IPS-15b (cell line): ENCODE measurements at regions not wholly inside any gene's neighbourhood (a gene's known extent, or its start where the extent isn't known, plus 50 kb on each side); places are given as distances from the start of the nearest gene placed in this dataset.

Experiments
- H3K27me3 ChIP-seq: one replicate; pipeline ENCODE4 v1.6.1; 2013; ENCODE audit warnings: low read length; ENCODE audit not compliant: control insufficient read depth, insufficient read depth
- H3K36me3 ChIP-seq: one replicate; pipeline ENCODE4 v1.6.1; 2013; ENCODE audit warnings: low read length; ENCODE audit not compliant: control insufficient read depth, insufficient read depth
- H3K4me1 ChIP-seq: one replicate; pipeline ENCODE4 v1.6.1; 2013; ENCODE audit warnings: mild to moderate bottlenecking, low read length; ENCODE audit not compliant: control insufficient read depth, insufficient read depth
- H3K4me3 ChIP-seq: one replicate; pipeline ENCODE4 v1.5.1; 2013; ENCODE audit warnings: low read depth, low read length
- H3K9ac ChIP-seq: one replicate; pipeline ENCODE4 v1.6.1; 2013; ENCODE audit warnings: low read depth, mild to moderate bottlenecking, low read length
- H3K9me3 ChIP-seq: one replicate; pipeline ENCODE4 v1.6.1; 2013; ENCODE audit warnings: mild to moderate bottlenecking, low read length; ENCODE audit not compliant: control insufficient read depth, insufficient read depth

DNA sequence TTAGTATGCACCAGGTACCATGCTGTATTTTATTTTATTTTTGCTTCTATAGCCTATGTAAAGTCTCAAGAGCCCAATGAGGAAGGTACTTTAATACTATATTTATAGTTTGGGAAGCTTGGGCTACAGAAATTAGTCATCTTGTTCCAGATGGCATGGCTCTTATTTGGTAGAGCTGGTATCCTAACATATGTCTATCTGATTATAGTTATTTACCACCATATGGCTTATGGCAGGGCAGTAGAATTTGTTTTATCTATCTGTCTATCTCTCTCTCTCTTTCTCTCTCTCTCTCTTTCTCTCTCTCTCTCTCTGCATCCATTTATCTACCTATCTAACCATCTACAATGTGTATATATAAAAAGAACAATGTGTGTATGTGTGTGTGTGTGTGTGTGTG, 1293.7 kb upstream of the SLC39A10 start:
- Histone ChIP-seq H3K4me3 (no peak overlapping the region), H3K9me3 (no peaks in the 10 kb centered on the region), H3K27me3 (no peaks in the 10 kb centered on the region), H3K36me3 (no peaks in the 10 kb centered on the region), H3K9ac (no peak overlapping the region), H3K4me1 (no peaks in the 10 kb centered on the region)

DNA sequence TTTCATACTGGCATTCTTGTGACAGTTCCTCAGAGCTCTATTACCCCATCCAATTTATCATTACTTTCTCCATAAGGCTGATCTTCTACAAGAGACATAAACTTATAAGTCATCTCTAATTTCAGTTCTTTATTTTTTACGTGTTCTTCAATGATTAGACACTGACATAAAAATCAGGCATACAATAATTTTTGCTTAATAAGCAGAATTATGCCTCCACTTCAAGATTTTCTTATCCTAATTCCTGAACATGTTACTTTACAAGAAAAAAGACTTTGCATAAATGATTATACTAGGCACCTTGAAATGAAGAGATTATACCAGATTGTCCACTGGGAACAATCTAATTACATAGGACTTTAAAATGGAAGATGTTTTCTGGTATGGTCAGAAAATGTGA, 1304.5 kb upstream of the SLC39A10 start:
- no peak overlapping the region for H3K4me3 ChIP-seq
- no peaks in the 10 kb centered on the region for H3K27me3 ChIP-seq
- no peak overlapping the region for H3K9ac ChIP-seq
- H3K4me1 ChIP-seq = no peaks in the 10 kb centered on the region
- H3K36me3 ChIP-seq = no peaks in the 10 kb centered on the region
- no peaks in the 10 kb centered on the region for H3K9me3 ChIP-seq

DNA sequence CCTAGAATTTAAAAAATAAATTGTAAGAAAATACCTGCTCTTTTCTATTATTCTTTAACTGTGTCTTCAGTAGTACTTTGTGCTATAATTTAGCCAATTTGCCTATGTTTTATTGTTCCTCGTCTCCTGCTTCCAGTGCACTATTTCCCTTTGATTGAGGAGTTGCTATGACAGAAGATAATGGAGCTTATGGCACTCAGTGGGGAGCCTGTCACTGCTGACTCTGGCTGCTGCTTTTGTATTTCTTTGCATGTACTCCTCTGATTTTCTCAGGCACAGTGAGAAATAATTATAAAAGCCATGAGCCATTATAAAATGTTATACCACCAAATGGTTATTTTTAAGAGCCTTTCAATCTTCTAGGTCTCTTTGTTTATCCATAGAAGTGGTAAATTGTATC, 1310.8 kb upstream of the SLC39A10 start:
- no peak overlapping the region for H3K9ac ChIP-seq
- H3K36me3 ChIP-seq = no peaks in the 10 kb centered on the region
- H3K4me1 ChIP-seq = no peaks in the 10 kb centered on the region
- H3K4me3 ChIP-seq = no peak overlapping the region
- H3K27me3 ChIP-seq = no peaks in the 10 kb centered on the region
- H3K9me3 ChIP-seq = no peaks in the 10 kb centered on the region

- H3K36me3 ChIP-seq = no peaks in the 10 kb centered on the region
- no peak overlapping the region for H3K9ac ChIP-seq
- H3K9me3 ChIP-seq = no peaks in the 10 kb centered on the region
- no peak overlapping the region for H3K4me3 ChIP-seq
- no peaks in the 10 kb centered on the region for H3K4me1 ChIP-seq
- no peaks in the 10 kb centered on the region for H3K27me3 ChIP-seq
Observed at GRCh38 chr2:194345347-194345746, 1311.7 kb upstream of the SLC39A10 start.

GRCh38 chr2:194343167-194343566, 1313.9 kb upstream of the SLC39A10 start:
- Histone ChIP-seq H3K27me3 (no peaks in the 10 kb centered on the region), H3K9ac (no peak overlapping the region), H3K9me3 (no peaks in the 10 kb centered on the region), H3K4me3 (no peak overlapping the region), H3K4me1 (no peaks in the 10 kb centered on the region), H3K36me3 (no peaks in the 10 kb centered on the region)

- Histone ChIP-seq H3K4me1 (no peaks in the 10 kb centered on the region), H3K9me3 (no peaks in the 10 kb centered on the region), H3K27me3 (no peaks in the 10 kb centered on the region), H3K36me3 (no peaks in the 10 kb centered on the region), H3K4me3 (no peak overlapping the region), H3K9ac (no peak overlapping the region)
Observed at GRCh38 chr2:194332799-194333490, 1324.1 kb upstream of the SLC39A10 start.

GRCh38 chr2:194328456-194328855, 1328.6 kb upstream of the SLC39A10 start:
- H3K9me3 ChIP-seq = no peaks in the 10 kb centered on the region
- no peaks in the 10 kb centered on the region for H3K4me1 ChIP-seq

DNA sequence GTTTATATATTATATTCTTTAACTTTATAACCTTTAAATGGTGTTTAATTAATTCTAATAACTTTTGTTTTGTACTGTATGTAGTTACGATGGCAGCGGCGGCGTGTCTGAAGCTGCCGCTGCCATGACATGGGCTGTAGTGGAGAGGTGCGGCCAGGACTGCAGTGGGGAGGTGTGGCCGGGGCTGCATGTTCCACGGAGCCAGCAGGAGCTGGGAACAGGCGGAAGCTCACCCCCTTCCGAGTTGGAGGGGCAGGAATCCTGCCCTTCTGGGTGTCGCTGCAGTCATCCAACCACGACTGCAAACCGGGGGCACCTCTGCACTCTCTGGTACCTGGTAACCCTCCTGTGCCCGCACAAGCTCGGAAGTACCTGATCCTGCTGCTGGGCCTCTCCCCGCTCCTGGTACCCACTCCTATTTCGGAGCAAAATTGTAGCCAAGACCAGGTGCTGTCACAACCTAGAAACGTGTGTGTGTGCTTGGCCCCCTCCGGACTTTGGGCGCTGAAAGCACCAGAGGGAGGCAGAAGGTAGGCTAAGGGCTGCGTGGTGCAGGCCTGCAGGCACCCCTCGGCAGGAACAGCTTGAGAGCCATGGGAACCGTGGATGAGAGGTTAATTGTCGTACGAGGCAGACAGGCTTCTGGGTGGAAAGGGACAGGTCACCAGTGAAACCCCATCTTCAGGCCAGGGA, 1329.7 kb upstream of the SLC39A10 start:
- Histone ChIP-seq H3K4me3 (no peak overlapping the region), H3K9me3 (no peaks in the 10 kb centered on the region), H3K9ac (no peak overlapping the region), H3K27me3 (no peaks in the 10 kb centered on the region), H3K4me1 (no peaks in the 10 kb centered on the region), H3K36me3 (no peaks in the 10 kb centered on the region)

More at GRCh38 chr2:194328456-194328855, 1328.6 kb upstream of the SLC39A10 start:
- no peak overlapping the region for H3K9ac ChIP-seq
- H3K36me3 ChIP-seq = no peaks in the 10 kb centered on the region
- H3K4me3 ChIP-seq = no peak overlapping the region
- H3K27me3 ChIP-seq = no peaks in the 10 kb centered on the region

DNA sequence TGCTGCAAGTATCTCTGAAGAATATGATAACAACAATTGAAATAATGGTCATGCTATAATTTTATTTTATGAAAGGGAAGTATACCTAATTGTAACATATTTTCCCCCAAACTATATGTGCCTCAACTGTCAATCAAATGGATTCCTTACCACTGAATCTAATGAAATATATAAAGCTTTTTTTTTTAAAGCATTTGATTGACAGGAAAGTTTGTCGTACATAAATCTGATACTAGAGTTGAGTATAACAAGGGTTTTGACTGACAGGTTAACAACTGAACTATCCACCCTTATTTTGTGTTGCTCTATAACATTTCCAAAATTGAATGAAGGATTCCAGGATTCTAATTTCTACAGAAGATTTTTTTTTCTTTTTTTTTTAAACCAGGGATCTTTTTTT, 1333.3 kb upstream of the SLC39A10 start:
- Histone ChIP-seq H3K27me3 (no peaks in the 10 kb centered on the region), H3K9ac (no peak overlapping the region), H3K9me3 (no peaks in the 10 kb centered on the region), H3K4me3 (no peak overlapping the region), H3K4me1 (no peaks in the 10 kb centered on the region), H3K36me3 (no peaks in the 10 kb centered on the region)

GRCh38 chr2:194320520-194320919, 1336.5 kb upstream of the SLC39A10 start:
- Histone ChIP-seq H3K27me3 (no peaks in the 10 kb centered on the region), H3K4me3 (no peak overlapping the region), H3K9me3 (no peaks in the 10 kb centered on the region), H3K9ac (no peak overlapping the region), H3K36me3 (no peaks in the 10 kb centered on the region), H3K4me1 (no peaks in the 10 kb centered on the region)

GRCh38 chr2:194319222-194319992, 1337.6 kb upstream of the SLC39A10 start:
- Histone ChIP-seq H3K36me3 (no peaks in the 10 kb centered on the region), H3K4me1 (no peaks in the 10 kb centered on the region), H3K27me3 (no peaks in the 10 kb centered on the region), H3K9me3 (no peaks in the 10 kb centered on the region), H3K4me3 (no peak overlapping the region), H3K9ac (no peak overlapping the region)

DNA sequence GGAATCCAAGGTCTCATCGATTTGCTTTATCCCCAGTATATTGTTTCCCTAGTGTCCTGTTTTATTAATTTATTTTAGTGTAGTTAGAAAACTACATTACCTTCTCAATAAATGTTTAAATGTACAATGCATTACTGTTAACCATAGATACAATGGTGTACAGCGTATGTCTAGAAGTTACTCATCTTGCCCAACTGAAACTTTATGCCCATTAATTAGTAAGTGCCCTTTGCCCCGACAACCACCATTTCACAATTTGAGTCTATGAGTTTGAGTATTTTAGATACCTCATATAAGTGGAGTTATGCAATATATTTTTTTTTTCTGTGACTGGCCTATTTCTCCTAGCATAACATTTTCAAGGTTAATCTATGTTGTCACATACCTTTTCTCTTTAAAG, 1343.0 kb upstream of the SLC39A10 start:
- no peaks in the 10 kb centered on the region for H3K27me3 ChIP-seq

More for the DNA sequence above, 1343.0 kb upstream of the SLC39A10 start:
- no peaks in the 10 kb centered on the region for H3K9me3 ChIP-seq
- no peaks in the 10 kb centered on the region for H3K36me3 ChIP-seq
- no peak overlapping the region for H3K9ac ChIP-seq
- no peak overlapping the region for H3K4me3 ChIP-seq
- no peaks in the 10 kb centered on the region for H3K4me1 ChIP-seq
